ENCODE measurements at regions not wholly inside any gene's neighbourhood (a gene's known extent, or its start where the extent isn't known, plus 50 kb on each side); places are given as distances from the start of the nearest gene placed in this dataset.

DNA sequence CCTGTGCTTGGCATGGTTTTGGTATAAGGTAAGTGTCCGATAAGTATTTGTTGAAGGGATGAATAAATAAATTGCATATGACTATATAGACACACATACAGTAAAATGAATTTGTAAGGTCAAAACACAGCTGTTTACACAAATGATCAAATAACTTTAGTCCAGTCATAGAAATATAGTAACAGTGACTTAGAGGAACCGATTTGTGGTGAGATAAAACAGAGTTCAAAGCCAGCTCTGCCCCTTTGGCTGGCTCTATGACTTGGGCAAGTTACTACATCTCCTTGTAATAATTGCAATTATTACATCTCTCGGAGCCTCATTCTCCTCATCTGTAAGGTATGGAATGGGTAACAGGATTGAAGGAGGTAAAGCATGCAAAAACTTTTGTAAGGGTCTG lies 384.0 kb downstream of the PLK2 start:
- Histone ChIP-seq H3K27ac (ENCODE audit: low read length) (peak overlapping the region; percentile 82), H3K4me2 (ENCODE audit: low read length) (peak overlapping the region; percentile 41; the same call in 1 of the 2 replicates), H3K79me2 (ENCODE audit: low read length) (no peaks in the 10 kb centered on the region), H3K4me3 (ENCODE audit: low read length) (no peak overlapping the region), H2AFZ (ENCODE audit: low read length) (no peak overlapping the region), H3K4me1 (ENCODE audit: insufficient read depth, low read length) (peaks cover 30% of the 10 kb centered on the region), H3K36me3 (ENCODE audit: low read depth, low read length) (no peaks in the 10 kb centered on the region), H3K9ac (ENCODE audit: low read length) (peak overlapping the region; percentile 52; the same call in 1 of the 2 replicates), H3K9me3 (ENCODE audit: low read length) (no peaks in the 10 kb centered on the region), H4K20me1 (ENCODE audit: low read length) (no peaks in the 10 kb centered on the region), H3K9me2 (replicated peaks; ENCODE audit: low read length) (no peaks in the 10 kb centered on the region), H3F3A (ENCODE audit: low read length, unreplicated experiment) (no peaks in the 10 kb centered on the region), H3K27me3 (ENCODE audit: low read length) (no peaks in the 10 kb centered on the region)
- no TSS peak for BruUV-seq (replicated peaks)
- DNase-seq (peak; percentile 75), ATAC-seq (peak; percentile 74)
- intact Hi-C loops (cut with micrococcal nuclease), result no loop called here
- ChIA-PET CTCF (no interaction called here), POLR2A (ENCODE audit: unreplicated experiment) (interaction anchor here (0.6 kb wide), 1 partner anchor 108 kb away, joined by 4 read pairs; no protein-coding TSS in a partner anchor)
- no peak for TF ChIP-seq EZH2phosphoT487 (IDR thresholded peaks at IDR 0.05; ENCODE audit: borderline replicate concordance, low read length)
- TF ChIP-seq EZH2 (IDR thresholded peaks at IDR 0.05; ENCODE audit: low read length, unreplicated experiment), result no peak
- no peak for TF ChIP-seq CTCF (conservative IDR thresholded peaks at IDR 0.05; ENCODE audit: low read depth, low read length)

DNA sequence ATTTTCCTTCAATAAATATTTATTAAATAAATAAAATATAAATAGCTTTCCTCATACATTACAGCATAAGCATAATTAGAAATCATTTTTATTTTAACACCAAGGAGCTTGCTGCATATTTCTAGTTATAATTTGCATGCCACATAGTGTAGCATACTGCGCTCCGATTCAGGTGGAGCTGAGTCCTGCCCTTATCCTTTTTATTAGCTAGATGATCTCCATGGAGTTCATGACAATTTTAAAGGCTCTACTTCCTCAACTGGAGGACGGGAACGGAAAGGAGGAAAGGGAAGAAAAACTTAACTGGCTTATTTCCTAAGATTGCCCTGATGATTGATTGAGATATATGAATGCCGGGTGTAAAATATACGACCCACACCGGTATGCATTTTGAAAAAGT lies 385.2 kb downstream of the PLK2 start:
- Histone ChIP-seq H3F3A (ENCODE audit: low read length, unreplicated experiment) (no peaks in the 10 kb centered on the region), H3K9ac (ENCODE audit: low read length) (no peak overlapping the region), H3K27ac (ENCODE audit: low read length) (no peak overlapping the region), H3K27me3 (ENCODE audit: low read length) (no peaks in the 10 kb centered on the region), H3K9me3 (ENCODE audit: low read length) (no peaks in the 10 kb centered on the region), H3K79me2 (ENCODE audit: low read length) (no peaks in the 10 kb centered on the region), H3K4me1 (ENCODE audit: insufficient read depth, low read length) (peaks cover 29% of the 10 kb centered on the region), H3K4me2 (ENCODE audit: low read length) (no peak overlapping the region), H3K36me3 (ENCODE audit: low read depth, low read length) (no peaks in the 10 kb centered on the region), H2AFZ (ENCODE audit: low read length) (no peak overlapping the region), H3K9me2 (replicated peaks; ENCODE audit: low read length) (no peaks in the 10 kb centered on the region), H3K4me3 (ENCODE audit: low read length) (no peak overlapping the region), H4K20me1 (ENCODE audit: low read length) (no peaks in the 10 kb centered on the region)
- intact Hi-C loops (cut with micrococcal nuclease), result loop anchor here (5.0 kb wide), 4 partner anchors 113 to 388 kb away; partner anchors contain the start of gene PLK2
- TF ChIP-seq EZH2phosphoT487 (IDR thresholded peaks at IDR 0.05; ENCODE audit: borderline replicate concordance, low read length), result no peak
- no peak for TF ChIP-seq CTCF (conservative IDR thresholded peaks at IDR 0.05; ENCODE audit: low read depth, low read length)
- TF ChIP-seq EZH2 (IDR thresholded peaks at IDR 0.05; ENCODE audit: low read length, unreplicated experiment), result no peak
- ChIA-PET POLR2A (ENCODE audit: unreplicated experiment) (interaction anchor here (0.5 kb wide), 1 partner anchor 68 kb away, joined by 3 read pairs; no protein-coding TSS in a partner anchor), CTCF (no interaction called here)
- ATAC-seq (no peak), DNase-seq (no peak)
- BruUV-seq (replicated peaks), result no TSS peak

DNA sequence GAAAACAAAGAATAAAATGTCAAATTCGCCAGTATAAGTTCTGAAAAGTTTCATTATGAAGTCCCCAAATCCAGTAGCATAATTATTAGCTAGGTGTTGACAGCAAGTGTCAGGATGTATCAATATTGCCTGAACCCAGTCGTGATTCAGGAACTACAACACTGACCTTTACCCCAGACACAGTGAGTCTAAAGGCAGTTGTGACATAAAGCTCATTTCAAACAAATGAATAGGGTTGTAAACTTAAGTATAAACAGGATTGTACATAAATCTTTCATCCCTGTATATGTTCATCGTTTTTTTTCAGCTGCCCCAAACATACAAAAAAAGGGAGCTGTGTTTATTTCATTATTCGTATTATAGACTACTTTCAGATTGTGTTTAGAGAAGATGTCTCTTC lies 385.7 kb downstream of the PLK2 start:
- ChIA-PET POLR2A (ENCODE audit: unreplicated experiment) (interaction anchor here (0.5 kb wide), 1 partner anchor 68 kb away, joined by 3 read pairs; no protein-coding TSS in a partner anchor), CTCF (no interaction called here)
- intact Hi-C loops (cut with micrococcal nuclease), result loop anchor here (5.0 kb wide), 4 partner anchors 113 to 388 kb away; partner anchors contain the start of gene PLK2
- H3K9ac ChIP-seq (ENCODE audit: low read length), result no peak overlapping the region
- peak; percentile 2 for DNase-seq
- H3K4me1 ChIP-seq (ENCODE audit: insufficient read depth, low read length), result peaks cover 34% of the 10 kb centered on the region
- TF ChIP-seq CTCF (conservative IDR thresholded peaks at IDR 0.05; ENCODE audit: low read depth, low read length) (no peak), EZH2phosphoT487 (IDR thresholded peaks at IDR 0.05; ENCODE audit: borderline replicate concordance, low read length) (no peak), EZH2 (IDR thresholded peaks at IDR 0.05; ENCODE audit: low read length, unreplicated experiment) (no peak)
- no peak overlapping the region for H3K4me3 ChIP-seq (ENCODE audit: low read length)
- no peaks in the 10 kb centered on the region for H3K9me3 ChIP-seq (ENCODE audit: low read length)
- no TSS peak for BruUV-seq (replicated peaks)
- H3K4me2 ChIP-seq (ENCODE audit: low read length), result no peak overlapping the region
- no peak overlapping the region for H2AFZ ChIP-seq (ENCODE audit: low read length)
- H3K36me3 ChIP-seq (ENCODE audit: low read depth, low read length), result no peaks in the 10 kb centered on the region
- no peak for ATAC-seq
- no peaks in the 10 kb centered on the region for H4K20me1 ChIP-seq (ENCODE audit: low read length)
- no peaks in the 10 kb centered on the region for H3K79me2 ChIP-seq (ENCODE audit: low read length)
- H3K27ac ChIP-seq (ENCODE audit: low read length), result no peak overlapping the region
- H3F3A ChIP-seq (ENCODE audit: low read length, unreplicated experiment), result no peaks in the 10 kb centered on the region
- no peaks in the 10 kb centered on the region for H3K27me3 ChIP-seq (ENCODE audit: low read length)
- H3K9me2 ChIP-seq (replicated peaks; ENCODE audit: low read length), result no peaks in the 10 kb centered on the region

All from PC-3 (cell line).